Cardiac fibroblast (primary cell): ENCODE measurements at regions not wholly inside any gene's neighbourhood (a gene's known extent, or its start where the extent isn't known, plus 50 kb on each side); places are given as distances from the start of the nearest gene placed in this dataset.
A peak's percentile ranks its signal among the peaks of the same experiment; 100 is the strongest.

Experiments
- DNase-seq, 2 donors: peaks; one replicate each; pipeline versions ENCODE4 v3.0.0 to v3.0.0-alpha.2; 2010; ENCODE audit warnings: low read depth in 2 of 2
- H3K4me3 ChIP-seq, 2 donors: replicated peaks in 1 of 2; 1 replicate in 1 of 2; 2 replicates in 1 of 2; pipeline ENCODE4 v1.5.1; 2011; ENCODE audit warnings: low read depth in 2 of 2, low read length in 2 of 2, mild to moderate bottlenecking in 2 of 2, moderate library complexity in 1 of 2
- TF ChIP-seq, protein P1 (sequence below): IDR thresholded peaks from one replicate; pipeline ENCODE4 v1.5.1; 2011; ENCODE audit warnings: low read depth, mild to moderate bottlenecking, low read length, inconsistent platforms

DNA sequence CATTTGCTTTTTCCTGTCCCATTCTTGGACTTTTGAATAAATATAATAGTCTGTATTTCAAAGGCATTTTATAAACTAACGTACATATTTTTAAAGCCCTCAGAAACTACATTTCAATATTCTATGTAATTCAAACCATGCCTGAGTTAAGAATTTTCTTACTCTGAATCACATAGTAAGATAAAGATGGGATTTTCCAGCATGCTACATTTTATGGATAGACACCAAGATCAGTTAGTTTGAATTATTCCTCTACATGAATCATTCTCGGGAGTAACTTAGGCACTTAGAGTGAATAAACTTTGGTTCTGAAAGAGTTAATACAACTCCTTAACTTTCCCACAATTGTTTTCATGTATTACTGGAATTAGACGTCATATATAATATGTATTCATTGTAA is 713.3 kb upstream of the CBLB start:
- no peak overlapping the region for H3K4me3 ChIP-seq
- TF ChIP-seq, protein P1, sequence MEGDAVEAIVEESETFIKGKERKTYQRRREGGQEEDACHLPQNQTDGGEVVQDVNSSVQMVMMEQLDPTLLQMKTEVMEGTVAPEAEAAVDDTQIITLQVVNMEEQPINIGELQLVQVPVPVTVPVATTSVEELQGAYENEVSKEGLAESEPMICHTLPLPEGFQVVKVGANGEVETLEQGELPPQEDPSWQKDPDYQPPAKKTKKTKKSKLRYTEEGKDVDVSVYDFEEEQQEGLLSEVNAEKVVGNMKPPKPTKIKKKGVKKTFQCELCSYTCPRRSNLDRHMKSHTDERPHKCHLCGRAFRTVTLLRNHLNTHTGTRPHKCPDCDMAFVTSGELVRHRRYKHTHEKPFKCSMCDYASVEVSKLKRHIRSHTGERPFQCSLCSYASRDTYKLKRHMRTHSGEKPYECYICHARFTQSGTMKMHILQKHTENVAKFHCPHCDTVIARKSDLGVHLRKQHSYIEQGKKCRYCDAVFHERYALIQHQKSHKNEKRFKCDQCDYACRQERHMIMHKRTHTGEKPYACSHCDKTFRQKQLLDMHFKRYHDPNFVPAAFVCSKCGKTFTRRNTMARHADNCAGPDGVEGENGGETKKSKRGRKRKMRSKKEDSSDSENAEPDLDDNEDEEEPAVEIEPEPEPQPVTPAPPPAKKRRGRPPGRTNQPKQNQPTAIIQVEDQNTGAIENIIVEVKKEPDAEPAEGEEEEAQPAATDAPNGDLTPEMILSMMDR = no peak
- no peak for DNase-seq

DNA sequence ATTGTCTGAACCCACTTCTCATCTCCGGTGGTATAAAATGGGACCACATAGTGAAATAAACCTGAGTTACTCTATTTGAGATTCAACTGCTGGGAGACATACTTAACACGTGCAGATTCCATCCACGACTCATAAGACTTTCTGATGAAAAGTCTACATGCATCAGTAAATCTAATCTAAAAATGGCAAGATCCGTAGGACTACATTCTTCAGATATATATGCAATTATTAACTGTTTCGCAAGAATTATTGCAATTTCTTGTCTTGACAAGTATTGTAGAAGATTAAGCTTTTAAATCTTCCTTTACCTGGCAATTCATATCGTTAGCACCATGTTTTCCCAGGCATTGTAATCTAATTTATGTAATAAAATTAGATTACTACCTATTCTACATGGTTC is 718.7 kb upstream of the CBLB start:
- no peak for DNase-seq
- TF ChIP-seq, protein P1 = no peak
- no peak overlapping the region for H3K4me3 ChIP-seq

DNA sequence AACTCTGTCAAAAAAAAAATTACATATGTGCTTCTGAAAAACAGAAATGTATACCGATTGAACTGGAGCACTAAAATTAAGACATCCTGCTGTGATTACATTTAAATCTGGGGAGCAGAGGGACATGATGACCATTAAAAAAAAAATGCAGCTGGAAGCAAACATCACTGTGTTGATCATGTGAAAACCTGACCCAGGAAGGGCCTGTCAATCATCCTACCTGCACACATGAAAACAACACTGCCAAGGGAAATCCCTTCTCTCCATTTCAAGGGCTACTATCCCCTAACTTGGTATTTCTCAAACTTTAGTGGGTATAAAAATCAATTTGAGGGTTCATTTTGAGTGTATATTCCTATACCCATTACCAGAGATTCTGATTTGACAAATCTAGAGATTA is 719.9 kb upstream of the CBLB start:
- DNase-seq = no peak
- TF ChIP-seq, protein P1 = no peak
- H3K4me3 ChIP-seq = no peak overlapping the region

DNA sequence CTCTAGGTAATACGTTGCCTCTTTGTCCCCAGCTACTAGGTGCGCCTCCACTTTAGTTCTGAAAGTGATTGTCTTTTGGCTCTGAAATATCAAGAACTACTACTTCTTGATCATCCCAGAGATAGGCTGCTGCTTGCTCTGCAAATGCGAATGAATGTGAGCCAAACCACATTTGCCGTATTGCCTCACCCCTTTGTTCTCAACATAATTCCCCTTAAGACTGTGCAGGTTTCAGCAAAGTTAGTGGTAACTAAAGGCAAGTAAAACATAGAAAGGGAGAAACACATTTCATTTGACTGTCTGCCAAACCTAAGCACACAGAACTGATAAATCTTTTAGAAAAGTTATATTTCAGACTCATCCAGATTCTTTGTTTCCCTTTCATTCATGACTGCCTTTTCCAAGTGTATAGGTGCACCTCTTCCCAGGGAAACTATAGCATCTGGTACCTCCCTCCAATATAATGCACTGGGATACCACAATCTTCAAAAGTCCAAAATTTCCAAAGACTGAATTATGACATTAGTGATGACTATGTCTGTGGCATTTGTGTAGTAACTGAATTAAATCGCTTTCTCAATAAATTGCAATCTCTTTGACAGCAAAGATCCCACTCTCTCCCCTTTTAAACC is 720.6 kb upstream of the CBLB start:
- peak; percentile 28 to 63 for DNase-seq
- TF ChIP-seq, protein P1 = no peak
- H3K4me3 ChIP-seq = no peak overlapping the region

DNA sequence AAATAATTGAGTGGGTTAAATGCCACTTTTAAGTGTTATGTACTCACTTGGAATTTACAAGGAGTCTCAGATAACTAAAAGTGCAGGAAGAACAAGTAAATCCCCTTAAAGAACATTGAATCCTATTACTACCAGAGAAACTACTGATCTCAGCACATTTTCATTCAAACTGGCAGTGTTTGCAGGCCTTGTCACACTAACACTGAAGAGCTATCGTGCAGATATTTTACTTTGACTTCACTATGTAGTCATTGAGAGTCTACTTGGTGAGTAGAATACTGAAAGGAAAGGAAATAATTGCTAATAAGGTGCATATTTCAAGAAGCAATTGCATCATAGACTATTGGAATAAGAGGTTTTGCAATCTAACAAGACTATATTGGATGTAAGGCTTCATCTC is 721.4 kb upstream of the CBLB start:
- TF ChIP-seq, protein P1 = no peak
- DNase-seq = peak; percentile 9 to 14
- H3K4me3 ChIP-seq = no peak overlapping the region

DNA sequence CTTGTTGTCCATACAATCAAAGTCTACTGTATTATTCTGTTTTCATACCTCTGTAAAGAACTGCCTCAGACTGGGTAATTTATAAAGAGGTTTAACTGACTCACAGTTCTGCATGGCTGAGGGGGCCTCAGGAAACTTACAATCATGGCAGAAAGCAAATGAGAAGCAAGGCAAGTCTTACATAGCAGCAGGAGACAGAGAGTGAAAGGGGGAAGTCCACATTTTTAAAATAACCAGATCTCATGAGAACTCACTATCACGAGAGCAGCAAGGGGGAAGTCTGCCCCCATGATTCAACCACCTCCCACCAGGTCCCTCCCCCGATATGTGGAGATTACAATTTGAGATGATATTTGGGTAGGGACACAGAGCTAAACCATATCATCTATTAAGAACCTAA is 724.6 kb upstream of the CBLB start:
- TF ChIP-seq, protein P1 = no peak
- no peak overlapping the region for H3K4me3 ChIP-seq
- DNase-seq = no peak

DNA sequence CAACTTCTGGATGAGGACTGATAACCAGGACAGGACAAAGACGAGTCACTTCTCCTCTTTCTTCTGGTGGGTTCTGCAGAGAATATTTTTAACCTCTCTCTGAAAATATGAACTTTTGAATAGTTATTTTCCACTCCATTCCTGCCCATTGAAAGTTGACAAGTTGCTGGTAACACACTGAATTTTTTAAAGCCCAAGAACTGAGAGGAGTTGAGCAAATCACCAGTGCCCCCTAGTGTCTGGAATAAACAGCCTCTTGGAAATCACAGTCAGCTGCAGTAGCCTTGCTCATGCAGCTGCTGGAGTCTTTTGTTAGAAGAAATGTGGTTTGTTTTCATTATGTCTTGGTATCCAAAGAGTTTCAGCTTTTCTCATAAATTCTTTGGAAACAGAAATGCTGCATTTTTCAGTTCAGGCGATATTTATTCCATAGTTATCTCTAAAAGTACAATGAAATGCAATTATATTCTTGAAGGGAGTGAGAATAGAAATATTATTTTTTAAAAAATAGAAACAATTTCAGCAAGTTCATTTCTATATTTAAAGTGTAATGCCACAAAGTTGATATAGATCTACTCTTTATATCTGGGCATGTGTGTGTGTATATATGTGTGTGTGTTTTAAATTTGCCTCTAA is 741.0 kb upstream of the CBLB start:
- no peak overlapping the region for H3K4me3 ChIP-seq
- DNase-seq = peak; percentile 95 to 96
- TF ChIP-seq, protein P1 = peak; percentile 82
